RWPE1 (cell line): ENCODE measurements at regions not wholly inside any gene's neighbourhood (a gene's known extent, or its start where the extent isn't known, plus 50 kb on each side); places are given as distances from the start of the nearest gene placed in this dataset.

Source experiments
- CTCF ChIA-PET: fragments of 350-600 bp; sonication (Branson Sonifier 250); formaldehyde crosslinking; extraction: SDS; loops from one replicate; lab custom pipeline; 2021; lab: Yijun Ruan, JAX
- POLR2A ChIA-PET: fragments of 400-600 bp; formaldehyde crosslinking; extraction: SDS; loops from one replicate; lab custom pipeline; 2020; ENCODE audit warnings: antibody characterized with exemption; ENCODE audit not compliant: low non-redundant PET; lab: Yijun Ruan, JAX
- DNase-seq: peaks from one replicate; pipeline ENCODE4 v3.0.0; 2012; ENCODE audit warnings: low spot score
- H3K27ac ChIP-seq: fragments of 450-650 bp; 2 replicates; pipeline ENCODE4 v1.5.1; 2017
- CTCF ChIP-seq: fragments of 450-650 bp; conservative IDR thresholded peaks from 2 replicates; pipeline ENCODE4 v1.5.1; 2017; ENCODE audit warnings: low read depth, mild to moderate bottlenecking

GRCh38 chr21:15243406-15243805 is 178.6 kb upstream of the NRIP1 start:
- DNase-seq: no peak
- no peak overlapping the region for H3K27ac ChIP-seq
- CTCF ChIA-PET: interaction anchor here (0.5 to 0.7 kb wide), 3 partner anchors 25 to 239 kb away, joined by 3 read pairs; no protein-coding TSS in a partner anchor
- POLR2A ChIA-PET: no interaction called here
- no peak for TF ChIP-seq CTCF

DNA sequence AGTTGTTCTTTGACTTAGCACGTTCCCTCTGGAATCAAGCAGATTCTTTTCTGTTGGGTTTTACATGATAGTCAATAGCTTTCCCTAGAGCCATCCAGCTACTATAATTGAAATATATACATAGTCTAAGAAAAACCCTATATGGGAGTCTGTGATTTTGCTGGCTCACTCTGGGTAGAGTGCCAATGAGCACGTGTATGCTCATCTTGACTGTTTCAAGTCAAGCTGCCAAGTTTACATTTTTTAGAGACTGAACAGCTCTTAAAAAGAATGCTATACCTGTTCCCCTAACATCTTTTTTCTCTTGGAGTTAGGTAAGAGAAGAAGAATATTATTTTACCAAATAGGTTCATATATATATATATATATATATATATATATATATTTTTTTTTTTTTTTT is 182.8 kb upstream of the NRIP1 start:
- H3K27ac ChIP-seq: no peak overlapping the region
- no peak for TF ChIP-seq CTCF
- CTCF ChIA-PET: interaction anchor here (0.6 to 0.7 kb wide), 2 partner anchors 154 to 224 kb away, joined by 3 to 5 read pairs; no protein-coding TSS in a partner anchor
- POLR2A ChIA-PET: no interaction called here
- no peak for DNase-seq

- TF ChIP-seq CTCF: no peak
- no peak overlapping the region for H3K27ac ChIP-seq
- POLR2A ChIA-PET: no interaction called here
- DNase-seq: no peak
- CTCF ChIA-PET: interaction anchor here (0.7 kb wide), 1 partner anchor 324 kb away, joined by 3 read pairs; no protein-coding TSS in a partner anchor
Observed at GRCh38 chr21:15249285-15249993, 184.6 kb upstream of the NRIP1 start.

GRCh38 chr21:15250384-15250783 is 185.6 kb upstream of the NRIP1 start:
- no peak for TF ChIP-seq CTCF
- DNase-seq: peak; percentile 42
- ChIA-PET CTCF (interaction anchor here (0.6 kb wide), 1 partner anchor 280 kb away, joined by 3 read pairs; no protein-coding TSS in a partner anchor), POLR2A (no interaction called here)
- H3K27ac ChIP-seq: no peak overlapping the region

DNA sequence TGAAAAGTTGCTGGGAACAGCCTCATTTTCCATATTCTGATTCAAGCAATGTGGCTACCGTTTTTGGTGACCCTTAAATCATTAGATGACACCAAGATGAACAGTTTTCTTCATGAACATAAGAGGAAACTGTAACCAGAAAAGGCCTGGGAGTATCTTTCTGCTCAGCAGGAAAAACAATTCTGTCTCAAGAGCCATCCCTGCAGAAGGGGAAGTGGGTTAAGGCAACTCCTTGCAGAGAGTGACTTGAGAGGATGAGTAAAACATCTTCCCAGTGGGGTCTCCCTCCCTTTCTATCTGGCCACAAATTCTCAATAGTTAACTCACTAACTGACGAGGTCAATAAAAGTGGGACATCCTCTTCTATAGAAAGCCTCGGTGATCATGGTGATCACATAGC is 187.6 kb upstream of the NRIP1 start:
- ChIA-PET POLR2A (no interaction called here), CTCF (no interaction called here)
- TF ChIP-seq CTCF: no peak
- no peak overlapping the region for H3K27ac ChIP-seq
- DNase-seq: no peak

DNA sequence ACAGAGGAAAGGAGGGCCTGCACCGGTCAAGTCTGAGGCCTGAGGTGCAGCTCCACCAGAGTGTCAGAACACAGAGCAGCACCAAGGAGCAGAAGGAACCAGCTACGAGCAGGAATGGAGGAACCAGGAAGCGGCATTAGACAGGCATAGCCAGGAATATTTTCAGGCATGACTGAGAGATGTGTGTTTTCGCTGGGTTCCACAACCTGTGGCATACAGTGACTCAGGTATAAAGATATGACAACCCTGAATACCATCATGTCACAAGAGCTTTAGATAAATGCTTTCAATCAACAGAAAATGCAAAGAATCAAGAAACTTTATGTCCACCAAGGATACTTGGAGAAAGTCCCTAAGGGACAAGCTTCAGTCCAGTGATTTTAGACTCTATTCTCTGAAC is 189.3 kb upstream of the NRIP1 start:
- DNase-seq: no peak
- ChIA-PET CTCF (interaction anchor here (0.7 kb wide), 1 partner anchor 279 kb away, joined by 3 read pairs; no protein-coding TSS in a partner anchor), POLR2A (no interaction called here)
- no peak overlapping the region for H3K27ac ChIP-seq
- no peak for TF ChIP-seq CTCF
